PC-3 (cell line): ENCODE measurements at regions not wholly inside any gene's neighbourhood (a gene's known extent, or its start where the extent isn't known, plus 50 kb on each side); places are given as distances from the start of the nearest gene placed in this dataset.

Source experiments
- ATAC-seq: fragments of 200-7000 bp; cut with Tn5 transposase; 2 replicates; pipeline ENCODE4 v1.9.1; 2020; ENCODE audit warnings: mild to moderate bottlenecking, moderate library complexity
- BruUV-seq: library from RNA; stranded (reverse); fragments of 400-500 nt; replicated peaks from 2 replicates; lab custom pipeline; 2021; lab: Mats Ljungman, UMichigan
- CTCF ChIA-PET: fragments of 300-600 bp; sonication (Branson Sonifier 250); formaldehyde crosslinking; loops from one replicate; lab custom pipeline; 2022; ENCODE audit warnings: antibody characterized with exemption; lab: Charles Lee
- POLR2A ChIA-PET: fragments of 300-600 bp; sonication (Branson Sonifier 250); formaldehyde crosslinking; loops from one replicate; lab custom pipeline; 2022; ENCODE audit warnings: antibody characterized with exemption; ENCODE audit not compliant: unreplicated experiment; lab: Charles Lee
- DNase-seq: peaks from one replicate; pipeline ENCODE4 v3.0.0-alpha.2; 2015
- H2AFZ ChIP-seq: fragments of 300-600 bp; sonication (generic); 2 replicates; pipeline ENCODE4 v1.6.0; 2016; ENCODE audit warnings: antibody characterized with exemption, low read length
- H3F3A ChIP-seq: fragments of 300-600 bp; sonication (generic); one replicate; pipeline ENCODE4 v1.6.0; 2017; ENCODE audit warnings: antibody characterized with exemption, low read length, control low read depth, mild to moderate bottlenecking; ENCODE audit not compliant: unreplicated experiment
- H3K27ac ChIP-seq: fragments of 300-600 bp; sonication (generic); 2 replicates; pipeline ENCODE4 v1.5.1; 2016; ENCODE audit warnings: mild to moderate bottlenecking, low read length
- H3K27me3 ChIP-seq: fragments of 300-600 bp; sonication (generic); 2 replicates; pipeline ENCODE4 v1.6.1; 2016; ENCODE audit warnings: low read length, mixed read lengths
- H3K36me3 ChIP-seq: fragments of 300-600 bp; sonication (generic); 2 replicates; pipeline ENCODE4 v1.6.1; 2016; ENCODE audit warnings: low read depth, mixed run types, low read length, mixed read lengths
- H3K4me1 ChIP-seq: fragments of 300-600 bp; sonication (generic); 2 replicates; pipeline ENCODE4 v1.5.1; 2016; ENCODE audit warnings: low read length; ENCODE audit not compliant: insufficient read depth
- H3K4me2 ChIP-seq: fragments of 300-600 bp; sonication (generic); 2 replicates; pipeline ENCODE4 v1.6.0; 2016; ENCODE audit warnings: low read length
- H3K4me3 ChIP-seq: fragments of 300-600 bp; sonication (generic); 2 replicates; pipeline ENCODE4 v1.5.1; 2016; ENCODE audit warnings: mild to moderate bottlenecking, low read length, mixed read lengths
- H3K79me2 ChIP-seq: fragments of 300-600 bp; sonication (generic); 2 replicates; pipeline ENCODE4 v1.6.1; 2017; ENCODE audit warnings: low read length, mixed read lengths
- H3K9ac ChIP-seq: fragments of 300-600 bp; sonication (generic); 2 replicates; pipeline ENCODE4 v1.6.0; 2016; ENCODE audit warnings: mild to moderate bottlenecking, low read length
- H3K9me2 ChIP-seq: fragments of 300-600 bp; sonication (generic); replicated peaks from 2 replicates; pipeline ENCODE4 v1.6.1; 2016; ENCODE audit warnings: mixed run types, low read length, mixed read lengths
- H3K9me3 ChIP-seq: fragments of 300-600 bp; sonication (generic); 2 replicates; pipeline ENCODE4 v1.6.1; 2016; ENCODE audit warnings: low read length, mixed read lengths
- H4K20me1 ChIP-seq: fragments of 300-600 bp; sonication (generic); 2 replicates; pipeline ENCODE4 v1.6.1; 2016; ENCODE audit warnings: low read length, mixed read lengths
- EZH2 ChIP-seq: fragments of 300-600 bp; sonication (generic); IDR thresholded peaks from one replicate; pipeline ENCODE4 v1.6.1; 2017; ENCODE audit warnings: antibody characterized with exemption, mild to moderate bottlenecking, low read length; ENCODE audit not compliant: unreplicated experiment
- EZH2phosphoT487 ChIP-seq: fragments of 300-600 bp; sonication (generic); IDR thresholded peaks from 2 replicates; pipeline ENCODE4 v1.6.1; 2018; ENCODE audit warnings: mild to moderate bottlenecking, antibody characterized with exemption, low read length, borderline replicate concordance
- intact Hi-C: fragments of 100-400 bp; cut with micrococcal nuclease; formaldehyde crosslinking; loops from 2 replicates; pipeline ENCODE4 v1.9.0; 2023
- TF ChIP-seq, protein P1 (sequence below): fragments of 300-600 bp; sonication (generic); conservative IDR thresholded peaks from 2 replicates; pipeline ENCODE4 v1.5.1; 2017; ENCODE audit warnings: antibody characterized with exemption, low read depth, mild to moderate bottlenecking, low read length

- intact Hi-C loops = no loop called here
- no TSS peak for BruUV-seq
- POLR2A ChIA-PET = no interaction called here
These were observed 84.7 kb upstream of the SLC25A33 start for GRCh38 chr1:9454494-9455066.

DNA sequence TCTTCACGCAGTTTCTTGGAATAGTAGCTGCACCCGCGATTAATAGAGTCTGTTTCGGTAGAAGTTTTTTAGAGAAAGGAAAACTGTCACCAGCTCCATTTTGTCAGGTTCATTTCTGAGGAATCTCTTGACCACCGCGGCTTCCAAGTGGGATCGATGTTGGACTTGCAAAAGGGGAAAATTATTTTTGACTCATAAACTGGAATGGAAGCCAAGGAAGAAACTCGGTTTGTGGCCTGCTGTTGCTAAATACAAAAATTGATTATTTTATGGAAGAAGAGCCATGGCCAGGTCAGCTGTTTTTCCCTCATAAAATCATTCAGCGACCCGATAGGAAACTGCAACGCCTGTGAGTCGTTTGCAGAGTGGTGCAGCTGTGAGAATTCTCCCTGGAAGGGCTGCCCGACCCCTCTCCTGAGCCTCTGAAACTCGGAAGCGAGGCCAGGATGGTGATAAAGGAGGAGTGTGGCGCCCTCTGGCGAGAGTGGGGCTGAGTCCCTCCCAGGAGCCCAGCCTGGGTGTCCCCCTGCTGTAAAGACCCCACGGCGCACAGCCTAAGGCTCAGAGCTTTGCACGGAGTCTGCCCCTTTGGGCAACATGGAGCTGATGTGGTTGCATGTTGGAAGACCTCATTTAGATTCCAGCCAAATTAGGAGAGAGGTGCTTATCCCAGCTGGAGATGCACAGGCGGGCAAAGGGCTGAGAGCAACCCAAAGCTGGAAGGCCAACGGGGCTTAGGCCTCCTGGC lies 83.6 kb upstream of the SLC25A33 start:
- no peak overlapping the region for H3K4me3 ChIP-seq
- no peaks in the 10 kb centered on the region for H3K9me2 ChIP-seq
- H3F3A ChIP-seq = no peaks in the 10 kb centered on the region
- H3K27ac ChIP-seq = no peak overlapping the region
- H4K20me1 ChIP-seq = no peaks in the 10 kb centered on the region
- no peaks in the 10 kb centered on the region for H3K79me2 ChIP-seq
- intact Hi-C loops = loop anchor here (1.0 kb wide), 1 partner anchor 166 kb away; no protein-coding TSS in a partner anchor
- no peaks in the 10 kb centered on the region for H3K27me3 ChIP-seq
- TF ChIP-seq EZH2phosphoT487 (no peak), EZH2 (no peak)
- TF ChIP-seq, protein P1, sequence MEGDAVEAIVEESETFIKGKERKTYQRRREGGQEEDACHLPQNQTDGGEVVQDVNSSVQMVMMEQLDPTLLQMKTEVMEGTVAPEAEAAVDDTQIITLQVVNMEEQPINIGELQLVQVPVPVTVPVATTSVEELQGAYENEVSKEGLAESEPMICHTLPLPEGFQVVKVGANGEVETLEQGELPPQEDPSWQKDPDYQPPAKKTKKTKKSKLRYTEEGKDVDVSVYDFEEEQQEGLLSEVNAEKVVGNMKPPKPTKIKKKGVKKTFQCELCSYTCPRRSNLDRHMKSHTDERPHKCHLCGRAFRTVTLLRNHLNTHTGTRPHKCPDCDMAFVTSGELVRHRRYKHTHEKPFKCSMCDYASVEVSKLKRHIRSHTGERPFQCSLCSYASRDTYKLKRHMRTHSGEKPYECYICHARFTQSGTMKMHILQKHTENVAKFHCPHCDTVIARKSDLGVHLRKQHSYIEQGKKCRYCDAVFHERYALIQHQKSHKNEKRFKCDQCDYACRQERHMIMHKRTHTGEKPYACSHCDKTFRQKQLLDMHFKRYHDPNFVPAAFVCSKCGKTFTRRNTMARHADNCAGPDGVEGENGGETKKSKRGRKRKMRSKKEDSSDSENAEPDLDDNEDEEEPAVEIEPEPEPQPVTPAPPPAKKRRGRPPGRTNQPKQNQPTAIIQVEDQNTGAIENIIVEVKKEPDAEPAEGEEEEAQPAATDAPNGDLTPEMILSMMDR = peak; percentile 93
- no peaks in the 10 kb centered on the region for H3K36me3 ChIP-seq
- H3K9me3 ChIP-seq = no peaks in the 10 kb centered on the region
- BruUV-seq = no TSS peak
- ChIA-PET CTCF (interaction anchor here (0.6 to 1.5 kb wide), 2 partner anchors 166 to 189 kb away, joined by 4 to 6 read pairs; no protein-coding TSS in a partner anchor), POLR2A (interaction anchor here (0.7 kb wide), 1 partner anchor 163 kb away, joined by 4 read pairs; no protein-coding TSS in a partner anchor)
- no peak overlapping the region for H2AFZ ChIP-seq
- H3K4me2 ChIP-seq = no peak overlapping the region
- ATAC-seq (peak; percentile 77), DNase-seq (peak; percentile 60)
- H3K4me1 ChIP-seq = no peaks in the 10 kb centered on the region
- no peak overlapping the region for H3K9ac ChIP-seq

More at GRCh38 chr1:9454494-9455066, 84.7 kb upstream of the SLC25A33 start:
- Histone ChIP-seq H3K27ac (no peak overlapping the region), H3K4me1 (no peaks in the 10 kb centered on the region), H3K9me2 (no peaks in the 10 kb centered on the region), H3K9me3 (no peaks in the 10 kb centered on the region), H3F3A (no peaks in the 10 kb centered on the region), H3K9ac (no peak overlapping the region), H2AFZ (no peak overlapping the region), H3K27me3 (no peaks in the 10 kb centered on the region), H3K79me2 (no peaks in the 10 kb centered on the region), H4K20me1 (no peaks in the 10 kb centered on the region), H3K4me3 (no peak overlapping the region), H3K36me3 (no peaks in the 10 kb centered on the region), H3K4me2 (no peak overlapping the region)
- DNase-seq (no peak), ATAC-seq (no peak)
- no peak for TF ChIP-seq EZH2phosphoT487
- CTCF ChIA-PET = interaction anchor here (0.6 to 1.5 kb wide), 2 partner anchors 165 to 188 kb away, joined by 4 to 6 read pairs; no protein-coding TSS in a partner anchor

DNA sequence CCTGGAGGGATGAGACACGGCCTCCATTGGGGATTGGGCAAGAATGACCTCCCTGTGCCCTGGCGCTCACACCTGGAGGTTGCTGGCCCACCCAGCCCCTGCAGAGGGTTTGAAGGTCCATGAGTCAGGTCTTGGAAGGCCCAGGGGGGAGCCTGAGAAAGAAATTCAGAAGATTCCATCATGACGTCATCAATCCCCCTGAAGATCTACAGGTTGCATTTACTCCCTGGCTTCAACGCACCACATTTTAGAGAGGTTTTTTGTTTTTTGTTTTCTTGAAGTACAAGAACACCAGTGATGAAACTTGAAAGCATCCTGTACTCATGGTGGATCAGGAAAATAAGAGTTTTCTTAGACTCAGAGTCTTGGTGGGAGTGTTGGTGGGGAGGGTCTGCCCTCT lies 82.4 kb upstream of the SLC25A33 start:
- H3K79me2 ChIP-seq = no peaks in the 10 kb centered on the region
- TF ChIP-seq EZH2phosphoT487 = no peak
- no peaks in the 10 kb centered on the region for H3F3A ChIP-seq
- H3K9me2 ChIP-seq = no peaks in the 10 kb centered on the region
- H4K20me1 ChIP-seq = no peaks in the 10 kb centered on the region
- DNase-seq = no peak
- no peak for ATAC-seq
- no peak overlapping the region for H3K4me2 ChIP-seq
- BruUV-seq = no TSS peak
- ChIA-PET POLR2A (no interaction called here), CTCF (no interaction called here)
- intact Hi-C loops = loop anchor here (1.0 kb wide), 1 partner anchor 168 kb away; no protein-coding TSS in a partner anchor
- H3K4me3 ChIP-seq = no peak overlapping the region
- no peak overlapping the region for H3K9ac ChIP-seq
- H3K36me3 ChIP-seq = no peaks in the 10 kb centered on the region
- no peaks in the 10 kb centered on the region for H3K4me1 ChIP-seq
- H3K27ac ChIP-seq = no peak overlapping the region
- no peaks in the 10 kb centered on the region for H3K27me3 ChIP-seq
- H3K9me3 ChIP-seq = no peaks in the 10 kb centered on the region
- no peak overlapping the region for H2AFZ ChIP-seq
